A549 (cell line): ENCODE measurements at regions not wholly inside any gene's neighbourhood (a gene's known extent, or its start where the extent isn't known, plus 50 kb on each side); places are given as distances from the start of the nearest gene placed in this dataset.

Experiments used
- ATAC-seq, 2 experiments: fragments of 200-7000 bp in 1 of 2; fragments of >200 bp in 1 of 2; cut with Nextera tagmentation in 1 of 2; cut with Tn5 transposase in 1 of 2; 3 replicates each; pipeline versions ENCODE4 v1.8.0 to v1.9.1; 2018 to 2020; ENCODE audit warnings: mild to moderate bottlenecking in 1 of 2, moderate library complexity in 1 of 2
- CTCF ChIA-PET: fragments of 300-600 bp; sonication (Branson Sonifier 250); formaldehyde crosslinking; extraction: SDS; loops from one replicate; lab custom pipeline; 2021; ENCODE audit warnings: antibody characterized with exemption, inconsistent platforms; lab: Yijun Ruan, JAX
- POLR2A ChIA-PET: fragments of 350-600 bp; formaldehyde crosslinking; extraction: SDS; loops from one replicate; lab custom pipeline; 2021; ENCODE audit warnings: antibody characterized with exemption, inconsistent platforms; lab: Yijun Ruan, JAX
- DNase-seq, 2 experiments: peaks; one replicate each; pipeline versions ENCODE4 v3.0.0 to v3.0.0-alpha.2; 2011 to 2016; ENCODE audit warnings: low read depth in 1 of 2, low spot score in 1 of 2
- FAIRE-seq: peaks from 2 replicates; lab custom pipeline; 2011; peaks lifted over from hg19 to GRCh38; lab: Jason Lieb, UNC
- H3K27ac ChIP-seq, 2 experiments: fragments of >200 bp; sonication (Bioruptor Twin); formaldehyde crosslinking; 3 replicates each; pipeline ENCODE4 v1.5.1; 2016 to 2017
- H3K4me1 ChIP-seq: fragments of >200 bp; sonication (Bioruptor Twin); formaldehyde crosslinking; 3 replicates; pipeline ENCODE4 v1.6.1; 2016
- H3K4me2 ChIP-seq: fragments of >200 bp; sonication (Bioruptor Twin); formaldehyde crosslinking; 3 replicates; pipeline ENCODE4 v1.6.1; 2016
- H3K4me3 ChIP-seq: fragments of >200 bp; sonication (Bioruptor Twin); formaldehyde crosslinking; 3 replicates; pipeline ENCODE4 v1.5.1; 2016
- H3K9me3 ChIP-seq: fragments of >200 bp; sonication (Bioruptor Twin); formaldehyde crosslinking; 3 replicates; pipeline ENCODE4 v1.6.1; 2016
- ATOH8 ChIP-seq: fragments of 250-450 bp; sonication (Bioruptor Pico); IDR thresholded peaks from 2 replicates; pipeline ENCODE4 v1.5.0; 2020; ENCODE audit warnings: low read depth, mild to moderate bottlenecking, moderate library complexity
- BHLHE40 ChIP-seq: IDR thresholded peaks from 2 replicates; pipeline ENCODE4 v1.6.1; 2012; ENCODE audit warnings: low read depth, low read length, inconsistent platforms
- CBX8 ChIP-seq: fragments of 200-600 bp; sonication (generic); IDR thresholded peaks from 2 replicates; pipeline ENCODE4 v1.6.1; 2016
- CEBPB ChIP-seq, 2 experiments: fragments of >200 bp in 1 of 2; sonication (Bioruptor Twin) in 1 of 2; formaldehyde crosslinking in 1 of 2; IDR thresholded peaks; 2 replicates each; pipeline ENCODE4 v1.6.1; 2012 to 2016
- CHD2 ChIP-seq: fragments of 150-350 bp; IDR thresholded peaks from 2 replicates; pipeline ENCODE4 v1.6.1; 2014; ENCODE audit warnings: low read length; ENCODE audit not compliant: partially characterized antibody
- CHD4 ChIP-seq: fragments of 200-600 bp; sonication (generic); IDR thresholded peaks from 2 replicates; pipeline ENCODE4 v1.6.1; 2016; ENCODE audit warnings: antibody characterized with exemption, mild to moderate bottlenecking, borderline replicate concordance
- E2F6 ChIP-seq: IDR thresholded peaks from 2 replicates; pipeline ENCODE4 v1.6.1; 2012; ENCODE audit warnings: low read depth, borderline replicate concordance
- EHF ChIP-seq: fragments of 250-450 bp; sonication (Bioruptor Pico); IDR thresholded peaks from 2 replicates; pipeline ENCODE4 v1.5.0; 2020; ENCODE audit warnings: mild to moderate bottlenecking
- EHMT2 ChIP-seq: fragments of 200-600 bp; sonication (generic); IDR thresholded peaks from 2 replicates; pipeline ENCODE4 v1.6.1; 2016; ENCODE audit warnings: antibody characterized with exemption, low read depth, mild to moderate bottlenecking, moderate library complexity
- EP300 ChIP-seq, 2 experiments: fragments of >200 bp; sonication (Bioruptor Twin); formaldehyde crosslinking; IDR thresholded peaks; 2 replicates in 1 of 2; 3 replicates in 1 of 2; pipeline ENCODE4 v1.6.1; 2016 to 2017
- ESRRA ChIP-seq: fragments of 150-350 bp; IDR thresholded peaks from 2 replicates; pipeline ENCODE4 v1.6.1; 2014; ENCODE audit warnings: mild to moderate bottlenecking, low read length, borderline replicate concordance
- GATA3 ChIP-seq: IDR thresholded peaks from 2 replicates; pipeline ENCODE4 v1.6.1; 2012; ENCODE audit warnings: borderline replicate concordance
- HDAC2 ChIP-seq: fragments of 200-600 bp; sonication (generic); IDR thresholded peaks from 2 replicates; pipeline ENCODE4 v1.6.1; 2016
- HMGXB4 ChIP-seq: fragments of 250-450 bp; sonication (Bioruptor Pico); IDR thresholded peaks from 2 replicates; pipeline ENCODE4 v1.5.0; 2021; ENCODE audit warnings: mild to moderate bottlenecking, moderate library complexity, borderline replicate concordance
- HOXB5 ChIP-seq: fragments of 250-450 bp; sonication (Bioruptor Pico); IDR thresholded peaks from 2 replicates; pipeline ENCODE4 v1.5.0; 2020; ENCODE audit warnings: mild to moderate bottlenecking, moderate library complexity
- JUN ChIP-seq, 2 experiments: fragments of >200 bp; sonication (Bioruptor Twin); formaldehyde crosslinking; IDR thresholded peaks; 2 replicates in 1 of 2; 3 replicates in 1 of 2; pipeline ENCODE4 v1.6.1; 2016 to 2017
- JUNB ChIP-seq: fragments of >200 bp; sonication (Bioruptor Twin); formaldehyde crosslinking; IDR thresholded peaks from 2 replicates; pipeline ENCODE4 v1.6.1; 2016
- MAZ ChIP-seq: fragments of 150-350 bp; IDR thresholded peaks from 2 replicates; pipeline ENCODE4 v1.6.1; 2014; ENCODE audit warnings: antibody characterized with exemption, low read depth, low read length, borderline replicate concordance
- NFE2L2 ChIP-seq: fragments of 150-350 bp; conservative IDR thresholded peaks from 2 replicates; pipeline ENCODE4 v1.6.1; 2014; ENCODE audit warnings: low read length
- POLR2A ChIP-seq: IDR thresholded peaks from 2 replicates; pipeline ENCODE4 v1.6.1; 2012; ENCODE audit warnings: mild to moderate bottlenecking, low read length
- POLR2AphosphoS2 ChIP-seq: conservative IDR thresholded peaks from 2 replicates; pipeline ENCODE4 v1.6.1; 2012; ENCODE audit warnings: low read length, improper control_type of control experiment, inconsistent platforms
- RAD21 ChIP-seq, 2 experiments: fragments of >200 bp in 1 of 2; sonication (Bioruptor Twin) in 1 of 2; formaldehyde crosslinking in 1 of 2; IDR thresholded peaks in 1 of 2; conservative IDR thresholded peaks in 1 of 2; 2 replicates in 1 of 2; 3 replicates in 1 of 2; pipeline ENCODE4 v1.6.1; 2012 to 2018; ENCODE audit warnings: inconsistent platforms in 1 of 2
- REST ChIP-seq: fragments of 200-600 bp; sonication (generic); IDR thresholded peaks from 2 replicates; pipeline ENCODE4 v1.6.1; 2016; ENCODE audit warnings: antibody characterized with exemption, mild to moderate bottlenecking, moderate library complexity
- RFX5 ChIP-seq: fragments of 450-650 bp; IDR thresholded peaks from 2 replicates; pipeline ENCODE4 v1.7.1; 2014; ENCODE audit warnings: antibody characterized with exemption, mild to moderate bottlenecking, moderate library complexity
- SMC3 ChIP-seq: fragments of >200 bp; sonication (Bioruptor Twin); formaldehyde crosslinking; IDR thresholded peaks from 3 replicates; pipeline ENCODE4 v1.6.1; 2018; ENCODE audit warnings: inconsistent platforms
- SREBF2 ChIP-seq: fragments of 450-650 bp; IDR thresholded peaks from 2 replicates; pipeline ENCODE4 v1.6.1; 2014; ENCODE audit warnings: mild to moderate bottlenecking, moderate library complexity
- TFCP2L1 ChIP-seq: fragments of 250-450 bp; sonication (Bioruptor Pico); IDR thresholded peaks from 2 replicates; pipeline ENCODE4 v1.5.0; 2021; ENCODE audit warnings: mild to moderate bottlenecking
- WGBS: methylation state at CpG from one replicate; pipeline ENCODE4 v1.1.6; 2017; ENCODE audit errors: missing lambda C conversion rate; 5-methylcytosine and 5-hydroxymethylcytosine counted together
- TF ChIP-seq, protein P1 (sequence below): IDR thresholded peaks from 2 replicates; pipeline ENCODE4 v1.6.1; 2012
- TF ChIP-seq, protein P2 (sequence below): fragments of >200 bp; sonication (Bioruptor Twin); formaldehyde crosslinking; IDR thresholded peaks from 2 replicates; pipeline ENCODE4 v1.6.1; 2016
- TF ChIP-seq, protein P3 (sequence below): fragments of >200 bp; sonication (Bioruptor Twin); formaldehyde crosslinking; IDR thresholded peaks from 3 replicates; pipeline ENCODE4 v1.5.1; 2016

DNA sequence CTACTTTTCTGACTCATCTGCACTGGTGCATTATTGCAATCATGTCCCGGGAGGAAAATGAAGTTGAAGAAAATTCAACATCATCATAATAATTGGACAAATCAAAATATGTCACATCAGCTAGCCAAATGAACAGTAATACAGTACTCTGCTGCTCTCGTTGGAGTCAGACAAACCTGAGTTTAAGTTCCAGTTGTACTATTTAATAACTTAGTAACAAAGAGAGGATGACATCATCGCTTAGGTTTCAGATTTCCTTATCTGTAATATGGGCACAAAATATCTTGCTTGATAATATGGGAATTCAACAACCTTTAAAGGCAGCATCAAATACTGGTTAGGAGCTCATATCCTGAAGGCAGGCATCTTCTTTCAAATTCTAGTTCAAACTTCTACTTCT lies 1248.9 kb upstream of the ACO1 start:
- ChIA-PET POLR2A (no interaction called here), CTCF (no interaction called here)
- Histone ChIP-seq H3K27ac (no peak overlapping the region), H3K4me1 (no peaks in the 10 kb centered on the region), H3K4me2 (no peak overlapping the region), H3K4me3 (no peak overlapping the region), H3K9me3 (no peaks in the 10 kb centered on the region)
- no peak for FAIRE-seq
- no peak for DNase-seq
- ATAC-seq = no peak
- 53% methylated on average over 3 of the region's 3 CpGs for WGBS
- TF ChIP-seq E2F6 (no peak), HMGXB4 (CRISPR knock-in tag) (no peak), EP300 (IDR thresholded peaks at IDR 0.05) (no peak), RFX5 (no peak), TFCP2L1 (CRISPR knock-in tag) (no peak), ESRRA (no peak), GATA3 (no peak), EHF (CRISPR knock-in tag) (no peak), CHD4 (no peak), ATOH8 (CRISPR knock-in tag) (no peak), JUN (IDR thresholded peaks at IDR 0.05) (no peak), REST (no peak), HDAC2 (no peak)
- TF ChIP-seq, protein P1, sequence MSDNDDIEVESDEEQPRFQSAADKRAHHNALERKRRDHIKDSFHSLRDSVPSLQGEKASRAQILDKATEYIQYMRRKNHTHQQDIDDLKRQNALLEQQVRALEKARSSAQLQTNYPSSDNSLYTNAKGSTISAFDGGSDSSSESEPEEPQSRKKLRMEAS = no peak
- TF ChIP-seq, protein P2, sequence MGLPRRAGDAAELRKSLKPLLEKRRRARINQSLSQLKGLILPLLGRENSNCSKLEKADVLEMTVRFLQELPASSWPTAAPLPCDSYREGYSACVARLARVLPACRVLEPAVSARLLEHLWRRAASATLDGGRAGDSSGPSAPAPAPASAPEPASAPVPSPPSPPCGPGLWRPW = no peak

- H3K27ac ChIP-seq = no peak overlapping the region
- no peak for FAIRE-seq
- ChIA-PET CTCF (no interaction called here), POLR2A (no interaction called here)
- no peaks in the 10 kb centered on the region for H3K4me1 ChIP-seq
- TF ChIP-seq EHMT2 = no peak
- no peak for TF ChIP-seq ESRRA
- TF ChIP-seq JUN (IDR thresholded peaks at IDR 0.05) = no peak
- no peak for TF ChIP-seq MAZ
- TF ChIP-seq CBX8 = no peak
- TF ChIP-seq SREBF2 = no peak
- TF ChIP-seq CEBPB (IDR thresholded peaks at IDR 0.05) = no peak
- TF ChIP-seq BHLHE40 = no peak
- TF ChIP-seq JUNB = no peak
- no peak for TF ChIP-seq SMC3
- TF ChIP-seq RAD21 (conservative IDR thresholded peaks at IDR 0.05 in 1 of 2, IDR thresholded peaks at IDR 0.05 in 1 of 2) = no peak
- TF ChIP-seq, protein P2 = no peak
- no peak for TF ChIP-seq HOXB5 (CRISPR knock-in tag)
- TF ChIP-seq, protein P3, sequence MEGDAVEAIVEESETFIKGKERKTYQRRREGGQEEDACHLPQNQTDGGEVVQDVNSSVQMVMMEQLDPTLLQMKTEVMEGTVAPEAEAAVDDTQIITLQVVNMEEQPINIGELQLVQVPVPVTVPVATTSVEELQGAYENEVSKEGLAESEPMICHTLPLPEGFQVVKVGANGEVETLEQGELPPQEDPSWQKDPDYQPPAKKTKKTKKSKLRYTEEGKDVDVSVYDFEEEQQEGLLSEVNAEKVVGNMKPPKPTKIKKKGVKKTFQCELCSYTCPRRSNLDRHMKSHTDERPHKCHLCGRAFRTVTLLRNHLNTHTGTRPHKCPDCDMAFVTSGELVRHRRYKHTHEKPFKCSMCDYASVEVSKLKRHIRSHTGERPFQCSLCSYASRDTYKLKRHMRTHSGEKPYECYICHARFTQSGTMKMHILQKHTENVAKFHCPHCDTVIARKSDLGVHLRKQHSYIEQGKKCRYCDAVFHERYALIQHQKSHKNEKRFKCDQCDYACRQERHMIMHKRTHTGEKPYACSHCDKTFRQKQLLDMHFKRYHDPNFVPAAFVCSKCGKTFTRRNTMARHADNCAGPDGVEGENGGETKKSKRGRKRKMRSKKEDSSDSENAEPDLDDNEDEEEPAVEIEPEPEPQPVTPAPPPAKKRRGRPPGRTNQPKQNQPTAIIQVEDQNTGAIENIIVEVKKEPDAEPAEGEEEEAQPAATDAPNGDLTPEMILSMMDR = no peak
- no peak for TF ChIP-seq POLR2A
- no peak for TF ChIP-seq CHD2
- no peak for TF ChIP-seq POLR2AphosphoS2
- TF ChIP-seq ATOH8 (CRISPR knock-in tag) = no peak
- TF ChIP-seq NFE2L2 = no peak
- 51% methylated on average over 2 of the region's 2 CpGs for WGBS
- H3K9me3 ChIP-seq = no peaks in the 10 kb centered on the region
- no peak overlapping the region for H3K4me3 ChIP-seq
- ATAC-seq = no peak
- DNase-seq = no peak
- H3K4me2 ChIP-seq = no peak overlapping the region
Observed at GRCh38 chr9:31136524-31136923, 1247.9 kb upstream of the ACO1 start.
